Vagina (tissue), 2 donors: ENCODE measurements at regions not wholly inside any gene's neighbourhood (a gene's known extent, or its start where the extent isn't known, plus 50 kb on each side); places are given as distances from the start of the nearest gene placed in this dataset.

ENCODE experiments used
- POLR2A ChIP-seq, 2 donors: fragments of 450-650 bp; IDR thresholded peaks; one replicate each; pipeline ENCODE4 v1.6.1; 2017; ENCODE audit warnings: antibody characterized with exemption in 2 of 2, mild to moderate bottlenecking in 2 of 2, moderate library complexity in 2 of 2
- POLR2AphosphoS5 ChIP-seq, 2 donors: sonication (generic); formaldehyde crosslinking; IDR thresholded peaks; one replicate each; pipeline ENCODE4 v1.9.0; 2017; ENCODE audit warnings: antibody characterized with exemption in 2 of 2, mild to moderate bottlenecking in 2 of 2, low read depth in 1 of 2; ENCODE audit not compliant: insufficient read depth in 1 of 2
- TF ChIP-seq, protein P1 (sequence below), 3 experiments: fragments of 450-650 bp in 2 of 3; fragments of 200-600 bp in 1 of 3; sonication (generic) in 1 of 3; IDR thresholded peaks; one replicate each; pipeline ENCODE4 v1.5.1; 2017 to 2019; ENCODE audit warnings: antibody characterized with exemption in 3 of 3, mild to moderate bottlenecking in 2 of 3, moderate library complexity in 2 of 3

DNA sequence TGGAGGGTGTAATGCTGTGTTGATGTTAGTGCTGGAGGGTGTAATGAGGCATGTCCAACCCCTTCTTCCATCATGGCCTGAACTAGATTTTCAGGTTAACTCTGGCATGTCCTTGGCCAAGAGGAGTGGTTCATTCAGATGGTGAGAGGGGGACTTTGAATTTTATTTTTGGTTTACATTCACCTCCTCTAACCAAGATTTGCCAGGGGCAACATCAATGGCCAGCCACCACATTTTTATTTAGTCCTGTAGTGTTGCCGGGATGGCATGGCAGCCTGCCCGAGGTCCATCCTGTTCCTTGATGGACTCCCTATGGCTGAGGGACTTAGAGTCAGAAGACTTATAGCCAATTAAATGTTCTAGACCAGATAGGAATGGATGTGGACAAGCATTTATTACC, 484.6 kb upstream of the HS6ST1 start:
- TF ChIP-seq, protein P1, sequence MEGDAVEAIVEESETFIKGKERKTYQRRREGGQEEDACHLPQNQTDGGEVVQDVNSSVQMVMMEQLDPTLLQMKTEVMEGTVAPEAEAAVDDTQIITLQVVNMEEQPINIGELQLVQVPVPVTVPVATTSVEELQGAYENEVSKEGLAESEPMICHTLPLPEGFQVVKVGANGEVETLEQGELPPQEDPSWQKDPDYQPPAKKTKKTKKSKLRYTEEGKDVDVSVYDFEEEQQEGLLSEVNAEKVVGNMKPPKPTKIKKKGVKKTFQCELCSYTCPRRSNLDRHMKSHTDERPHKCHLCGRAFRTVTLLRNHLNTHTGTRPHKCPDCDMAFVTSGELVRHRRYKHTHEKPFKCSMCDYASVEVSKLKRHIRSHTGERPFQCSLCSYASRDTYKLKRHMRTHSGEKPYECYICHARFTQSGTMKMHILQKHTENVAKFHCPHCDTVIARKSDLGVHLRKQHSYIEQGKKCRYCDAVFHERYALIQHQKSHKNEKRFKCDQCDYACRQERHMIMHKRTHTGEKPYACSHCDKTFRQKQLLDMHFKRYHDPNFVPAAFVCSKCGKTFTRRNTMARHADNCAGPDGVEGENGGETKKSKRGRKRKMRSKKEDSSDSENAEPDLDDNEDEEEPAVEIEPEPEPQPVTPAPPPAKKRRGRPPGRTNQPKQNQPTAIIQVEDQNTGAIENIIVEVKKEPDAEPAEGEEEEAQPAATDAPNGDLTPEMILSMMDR (IDR thresholded peaks at IDR 0.05), result no peak
- TF ChIP-seq POLR2A (IDR thresholded peaks at IDR 0.05) (no peak), POLR2AphosphoS5 (IDR thresholded peaks at IDR 0.05; ENCODE audit: insufficient read depth in 1 of 2, low read depth in 1 of 2) (no peak)
